Cardiac muscle cell (in vitro differentiated cells and primary cell): ENCODE measurements at regions not wholly inside any gene's neighbourhood (a gene's known extent, or its start where the extent isn't known, plus 50 kb on each side); places are given as distances from the start of the nearest gene placed in this dataset.

Experiments used
- DNase-seq, 2 donors: peaks; one replicate each; pipeline versions ENCODE4 v3.0.0 to v3.0.0-alpha.2; 2010 to 2017; ENCODE audit warnings: low read depth in 1 of 2, low spot score in 1 of 2
- H3K27ac ChIP-seq: fragments of 200-600 bp; sonication (generic); 2 replicates; pipeline ENCODE4 v1.5.1; 2016
- H3K27me3 ChIP-seq: fragments of 200-600 bp; sonication (generic); 2 replicates; pipeline ENCODE4 v1.6.0; 2016; ENCODE audit warnings: control low read depth
- H3K36me3 ChIP-seq: fragments of 200-600 bp; sonication (generic); 2 replicates; pipeline ENCODE4 v1.5.1; 2016; ENCODE audit warnings: control low read depth
- H3K4me1 ChIP-seq: fragments of 200-600 bp; sonication (generic); 2 replicates; pipeline ENCODE4 v1.8.1; 2017; ENCODE audit warnings: low read depth, mild to moderate bottlenecking, mixed run types
- H3K4me3 ChIP-seq: fragments of 200-600 bp; sonication (generic); 2 replicates; pipeline ENCODE4 v1.5.1; 2016; ENCODE audit warnings: mild to moderate bottlenecking
- H3K9me3 ChIP-seq: fragments of 200-600 bp; sonication (generic); 2 replicates; pipeline ENCODE4 v1.5.1; 2017; ENCODE audit warnings: low read depth, mild to moderate bottlenecking, control low read depth
- CTCF ChIP-seq: IDR thresholded peaks from 2 replicates; pipeline ENCODE4 v1.5.1; 2012; ENCODE audit warnings: low read depth, mild to moderate bottlenecking, low read length

- Histone ChIP-seq H3K4me1 (no peaks in the 10 kb centered on the region), H3K27me3 (no peaks in the 10 kb centered on the region), H3K4me3 (no peak overlapping the region), H3K36me3 (no peaks in the 10 kb centered on the region), H3K27ac (no peak overlapping the region), H3K9me3 (no peaks in the 10 kb centered on the region)
- no peak for TF ChIP-seq CTCF
- DNase-seq, result no peak
Measured at GRCh38 chr1:190847166-190847565, 369.5 kb upstream of the BRINP3 start.

GRCh38 chr1:190849346-190849745 is 371.7 kb upstream of the BRINP3 start:
- no peak overlapping the region for H3K4me3 ChIP-seq
- H3K36me3 ChIP-seq, result no peaks in the 10 kb centered on the region
- DNase-seq, result no peak
- no peak overlapping the region for H3K27ac ChIP-seq
- H3K9me3 ChIP-seq, result no peaks in the 10 kb centered on the region
- H3K27me3 ChIP-seq, result no peaks in the 10 kb centered on the region
- no peak for TF ChIP-seq CTCF
- H3K4me1 ChIP-seq, result no peaks in the 10 kb centered on the region

GRCh38 chr1:190852611-190853010 is 374.9 kb upstream of the BRINP3 start:
- Histone ChIP-seq H3K9me3 (no peaks in the 10 kb centered on the region), H3K36me3 (no peaks in the 10 kb centered on the region), H3K4me1 (no peaks in the 10 kb centered on the region), H3K4me3 (no peak overlapping the region), H3K27me3 (no peaks in the 10 kb centered on the region), H3K27ac (no peak overlapping the region)
- no peak for TF ChIP-seq CTCF
- DNase-seq, result no peak

- no peak overlapping the region for H3K4me3 ChIP-seq
- no peaks in the 10 kb centered on the region for H3K27me3 ChIP-seq
- no peak for TF ChIP-seq CTCF
- H3K4me1 ChIP-seq, result no peaks in the 10 kb centered on the region
- no peak overlapping the region for H3K27ac ChIP-seq
- H3K9me3 ChIP-seq, result no peaks in the 10 kb centered on the region
- no peak for DNase-seq
- no peaks in the 10 kb centered on the region for H3K36me3 ChIP-seq
Measured at GRCh38 chr1:190858140-190858539, 380.5 kb upstream of the BRINP3 start.

GRCh38 chr1:190864013-190864641 is 386.5 kb upstream of the BRINP3 start:
- Histone ChIP-seq H3K36me3 (no peaks in the 10 kb centered on the region), H3K9me3 (no peaks in the 10 kb centered on the region), H3K27ac (no peak overlapping the region), H3K27me3 (no peaks in the 10 kb centered on the region), H3K4me3 (no peak overlapping the region), H3K4me1 (no peaks in the 10 kb centered on the region)
- no peak for TF ChIP-seq CTCF
- no peak for DNase-seq
